ENCODE measurements at regions not wholly inside any gene's neighbourhood (a gene's known extent, or its start where the extent isn't known, plus 50 kb on each side); places are given as distances from the start of the nearest gene placed in this dataset.

GRCh38 chr2:212841460-212841859 is 302.9 kb upstream of the ERBB4 start:
- no peaks in the 10 kb centered on the region for H3K79me2 ChIP-seq (ENCODE audit: insufficient read depth, low read length)

DNA sequence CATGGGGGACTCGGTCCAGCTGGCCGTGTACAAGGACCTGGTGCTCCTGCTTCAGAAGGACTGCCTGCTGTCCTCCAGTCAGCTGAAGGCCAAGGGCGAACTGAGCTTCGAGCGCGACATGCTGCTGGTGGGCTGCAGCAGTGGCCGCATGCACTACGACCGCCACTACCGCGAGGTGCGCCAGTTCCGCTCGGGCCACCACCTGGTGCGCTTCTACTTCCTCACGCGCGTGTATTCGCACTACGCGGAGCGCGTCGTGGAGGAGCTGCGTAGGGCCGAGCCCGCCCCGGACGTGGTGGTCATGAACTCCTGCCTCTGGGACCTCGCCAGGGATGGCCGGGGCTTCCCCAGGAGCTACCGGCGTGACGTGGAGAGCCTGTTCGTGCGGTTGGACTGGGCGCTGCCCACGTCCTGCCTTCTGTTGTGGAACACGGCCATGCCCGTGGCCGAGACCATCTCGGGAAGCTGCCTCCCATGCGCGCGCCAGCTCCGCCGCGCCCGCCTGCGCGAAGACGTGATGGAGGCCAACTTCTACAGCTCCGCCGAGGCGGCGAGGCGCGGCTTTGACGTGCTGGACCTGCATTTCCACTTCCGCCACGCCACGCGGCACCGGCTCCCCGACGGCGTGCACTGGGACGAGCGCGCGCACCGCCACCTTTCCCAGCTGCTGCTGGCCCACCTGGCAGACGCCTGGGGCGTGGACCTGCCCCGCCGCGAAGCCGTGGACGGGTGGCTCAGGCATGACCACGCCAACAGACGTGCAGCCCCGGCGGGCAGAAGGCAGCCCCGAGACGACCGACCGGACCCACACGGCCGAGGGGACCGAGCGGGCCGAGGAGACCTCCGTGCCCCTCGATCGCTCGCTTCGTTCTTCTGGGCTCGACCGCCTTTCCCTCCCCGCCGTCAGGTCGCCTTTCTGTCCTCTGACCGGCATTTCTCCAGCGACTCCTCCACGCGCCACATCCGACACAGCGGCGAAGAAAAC is 293.9 kb upstream of the ERBB4 start:
- no peaks in the 10 kb centered on the region for H3K36me3 ChIP-seq (ENCODE audit: insufficient read depth, low read length)
- H4K20me1 ChIP-seq (ENCODE audit: insufficient read depth, low read length) = no peaks in the 10 kb centered on the region
- no peaks in the 10 kb centered on the region for H3K27me3 ChIP-seq (ENCODE audit: insufficient read depth, low read length)
- no peak overlapping the region for H3K4me3 ChIP-seq (ENCODE audit: insufficient read depth, low read length)
- H3K4me1 ChIP-seq (ENCODE audit: insufficient read depth, low read length) = no peaks in the 10 kb centered on the region
- no peak overlapping the region for H3K4me2 ChIP-seq (ENCODE audit: insufficient read depth, low read length)
- H2AFZ ChIP-seq (ENCODE audit: low read length) = no peak overlapping the region
- H3K27ac ChIP-seq (ENCODE audit: low read depth, low read length) = no peak overlapping the region
- TF ChIP-seq, protein P1, sequence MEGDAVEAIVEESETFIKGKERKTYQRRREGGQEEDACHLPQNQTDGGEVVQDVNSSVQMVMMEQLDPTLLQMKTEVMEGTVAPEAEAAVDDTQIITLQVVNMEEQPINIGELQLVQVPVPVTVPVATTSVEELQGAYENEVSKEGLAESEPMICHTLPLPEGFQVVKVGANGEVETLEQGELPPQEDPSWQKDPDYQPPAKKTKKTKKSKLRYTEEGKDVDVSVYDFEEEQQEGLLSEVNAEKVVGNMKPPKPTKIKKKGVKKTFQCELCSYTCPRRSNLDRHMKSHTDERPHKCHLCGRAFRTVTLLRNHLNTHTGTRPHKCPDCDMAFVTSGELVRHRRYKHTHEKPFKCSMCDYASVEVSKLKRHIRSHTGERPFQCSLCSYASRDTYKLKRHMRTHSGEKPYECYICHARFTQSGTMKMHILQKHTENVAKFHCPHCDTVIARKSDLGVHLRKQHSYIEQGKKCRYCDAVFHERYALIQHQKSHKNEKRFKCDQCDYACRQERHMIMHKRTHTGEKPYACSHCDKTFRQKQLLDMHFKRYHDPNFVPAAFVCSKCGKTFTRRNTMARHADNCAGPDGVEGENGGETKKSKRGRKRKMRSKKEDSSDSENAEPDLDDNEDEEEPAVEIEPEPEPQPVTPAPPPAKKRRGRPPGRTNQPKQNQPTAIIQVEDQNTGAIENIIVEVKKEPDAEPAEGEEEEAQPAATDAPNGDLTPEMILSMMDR (IDR thresholded peaks at IDR 0.05; ENCODE audit: extremely low read depth, low read depth, low read length) = no peak
- H3K79me2 ChIP-seq (ENCODE audit: insufficient read depth, low read length) = no peaks in the 10 kb centered on the region
- H3K9me3 ChIP-seq (ENCODE audit: low read depth, low read length) = no peaks in the 10 kb centered on the region
- DNase-seq (ENCODE audit: insufficient read length, low spot score, missing footprints) = peak; percentile 59

More at GRCh38 chr2:212841460-212841859, 302.9 kb upstream of the ERBB4 start:
- no peaks in the 10 kb centered on the region for H3K36me3 ChIP-seq (ENCODE audit: insufficient read depth, low read length)
- DNase-seq (ENCODE audit: insufficient read length, low spot score, missing footprints) = no peak
- H3K4me3 ChIP-seq (ENCODE audit: insufficient read depth, low read length) = no peak overlapping the region
- H3K9me3 ChIP-seq (ENCODE audit: low read depth, low read length) = no peaks in the 10 kb centered on the region
- H3K4me2 ChIP-seq (ENCODE audit: insufficient read depth, low read length) = no peak overlapping the region
- peaks cover 43% of the 10 kb centered on the region for H3K4me1 ChIP-seq (ENCODE audit: insufficient read depth, low read length)
- H3K27me3 ChIP-seq (ENCODE audit: insufficient read depth, low read length) = no peaks in the 10 kb centered on the region
- H3K27ac ChIP-seq (ENCODE audit: low read depth, low read length) = peak overlapping the region; percentile 99
- peak overlapping the region; percentile 15 for H2AFZ ChIP-seq (ENCODE audit: low read length)
- TF ChIP-seq, protein P1 (IDR thresholded peaks at IDR 0.05; ENCODE audit: extremely low read depth, low read depth, low read length) = no peak
- no peaks in the 10 kb centered on the region for H4K20me1 ChIP-seq (ENCODE audit: insufficient read depth, low read length)

DNA sequence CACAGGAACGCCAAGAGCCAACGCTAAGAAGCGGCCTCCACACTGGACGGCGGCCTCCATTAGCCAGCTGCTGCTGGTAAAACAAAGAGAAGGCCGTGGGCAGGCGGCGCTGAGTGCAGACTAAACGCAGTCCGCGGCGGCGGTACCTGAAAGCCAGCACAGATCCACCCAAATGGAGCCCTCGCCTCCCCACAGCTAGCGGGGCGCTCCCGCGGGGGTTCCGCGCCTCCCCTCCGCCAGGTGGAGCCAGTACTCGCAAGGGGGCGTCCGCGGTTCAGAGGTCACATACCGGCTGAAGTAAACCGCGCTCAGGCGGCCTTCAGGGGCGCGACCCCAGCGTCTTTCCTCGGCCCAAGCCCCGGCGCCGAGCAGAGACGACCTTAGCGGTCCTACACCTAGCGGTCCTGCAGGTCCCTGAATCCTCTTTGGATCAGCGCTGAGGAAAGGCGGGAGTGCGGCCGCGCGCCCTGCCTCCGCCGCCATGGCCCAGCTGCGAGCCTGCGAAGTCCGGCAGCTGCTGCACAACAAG is 293.1 kb upstream of the ERBB4 start:
- Histone ChIP-seq H4K20me1 (ENCODE audit: insufficient read depth, low read length) (no peaks in the 10 kb centered on the region), H3K36me3 (ENCODE audit: insufficient read depth, low read length) (no peaks in the 10 kb centered on the region), H3K79me2 (ENCODE audit: insufficient read depth, low read length) (no peaks in the 10 kb centered on the region), H3K9me3 (ENCODE audit: low read depth, low read length) (no peaks in the 10 kb centered on the region), H3K27me3 (ENCODE audit: insufficient read depth, low read length) (no peaks in the 10 kb centered on the region), H3K4me3 (ENCODE audit: insufficient read depth, low read length) (no peak overlapping the region), H3K4me2 (ENCODE audit: insufficient read depth, low read length) (no peak overlapping the region), H2AFZ (ENCODE audit: low read length) (no peak overlapping the region), H3K4me1 (ENCODE audit: insufficient read depth, low read length) (no peaks in the 10 kb centered on the region), H3K27ac (ENCODE audit: low read depth, low read length) (no peak overlapping the region)
- TF ChIP-seq, protein P1 (IDR thresholded peaks at IDR 0.05; ENCODE audit: extremely low read depth, low read depth, low read length) = no peak
- DNase-seq (ENCODE audit: insufficient read length, low spot score, missing footprints) = peak; percentile 46

DNA sequence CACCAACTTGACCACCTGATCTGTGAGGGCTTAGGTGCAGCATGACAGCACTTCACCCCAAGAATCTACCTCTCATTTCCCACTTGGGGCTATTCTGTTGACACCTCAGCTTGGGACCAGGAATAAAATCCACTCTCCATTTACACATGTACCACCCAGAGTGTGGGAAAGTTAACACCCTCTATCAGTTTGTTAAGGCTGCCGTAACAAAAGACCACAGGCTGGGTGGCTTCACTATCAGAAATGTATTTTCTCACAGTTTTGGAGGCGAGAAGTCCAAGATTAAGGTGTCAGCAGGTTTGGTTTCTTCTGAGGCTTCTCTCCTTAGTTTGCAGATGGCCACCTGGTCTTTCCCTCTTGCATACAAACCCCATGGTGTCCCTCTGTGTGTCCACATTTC is 277.7 kb upstream of the ERBB4 start:
- Histone ChIP-seq H4K20me1 (ENCODE audit: insufficient read depth, low read length) (no peaks in the 10 kb centered on the region), H3K27me3 (ENCODE audit: insufficient read depth, low read length) (no peaks in the 10 kb centered on the region), H3K4me1 (ENCODE audit: insufficient read depth, low read length) (no peaks in the 10 kb centered on the region), H2AFZ (ENCODE audit: low read length) (no peak overlapping the region), H3K9me3 (ENCODE audit: low read depth, low read length) (no peaks in the 10 kb centered on the region), H3K79me2 (ENCODE audit: insufficient read depth, low read length) (no peaks in the 10 kb centered on the region), H3K4me3 (ENCODE audit: insufficient read depth, low read length) (no peak overlapping the region), H3K4me2 (ENCODE audit: insufficient read depth, low read length) (no peak overlapping the region), H3K36me3 (ENCODE audit: insufficient read depth, low read length) (no peaks in the 10 kb centered on the region), H3K27ac (ENCODE audit: low read depth, low read length) (no peak overlapping the region)
- DNase-seq (ENCODE audit: insufficient read length, low spot score, missing footprints) = no peak
- TF ChIP-seq, protein P1 (IDR thresholded peaks at IDR 0.05; ENCODE audit: extremely low read depth, low read depth, low read length) = no peak

All from osteoblast (primary cell).